ENCODE measurements at regions not wholly inside any gene's neighbourhood (a gene's known extent, or its start where the extent isn't known, plus 50 kb on each side); places are given as distances from the start of the nearest gene placed in this dataset.

DNA sequence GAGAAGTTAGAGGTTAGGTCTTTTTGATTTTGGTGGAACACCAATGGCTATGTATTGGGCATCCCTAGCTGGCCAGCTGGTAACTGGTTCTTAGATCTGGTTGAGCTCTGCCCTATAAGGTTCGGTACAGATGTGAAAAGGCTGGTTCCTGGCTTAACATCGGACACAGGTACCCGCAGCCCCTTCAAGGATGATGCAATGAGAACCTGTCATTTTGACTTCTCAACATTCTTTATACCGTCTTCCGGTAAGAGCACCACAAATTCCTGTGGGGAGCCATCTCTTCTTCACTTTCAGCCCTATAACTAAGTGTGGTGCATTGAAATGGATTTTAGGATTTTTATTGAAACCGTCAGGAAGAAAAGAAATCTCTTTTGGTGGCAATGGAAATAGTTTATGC is 222.8 kb downstream of the ADAMTS9 start:
- no peak for DNase-seq
- Histone ChIP-seq H3K4me1 (no peaks in the 10 kb centered on the region), H3K36me3 (no peaks in the 10 kb centered on the region), H3K27ac (no peak overlapping the region), H3K27me3 (no peaks in the 10 kb centered on the region), H3K4me3 (no peak overlapping the region), H3K9me3 (no peaks in the 10 kb centered on the region)
- ATAC-seq: no peak
- intact Hi-C loops (cut with DNase I): no loop called here
- TF ChIP-seq, protein P1, sequence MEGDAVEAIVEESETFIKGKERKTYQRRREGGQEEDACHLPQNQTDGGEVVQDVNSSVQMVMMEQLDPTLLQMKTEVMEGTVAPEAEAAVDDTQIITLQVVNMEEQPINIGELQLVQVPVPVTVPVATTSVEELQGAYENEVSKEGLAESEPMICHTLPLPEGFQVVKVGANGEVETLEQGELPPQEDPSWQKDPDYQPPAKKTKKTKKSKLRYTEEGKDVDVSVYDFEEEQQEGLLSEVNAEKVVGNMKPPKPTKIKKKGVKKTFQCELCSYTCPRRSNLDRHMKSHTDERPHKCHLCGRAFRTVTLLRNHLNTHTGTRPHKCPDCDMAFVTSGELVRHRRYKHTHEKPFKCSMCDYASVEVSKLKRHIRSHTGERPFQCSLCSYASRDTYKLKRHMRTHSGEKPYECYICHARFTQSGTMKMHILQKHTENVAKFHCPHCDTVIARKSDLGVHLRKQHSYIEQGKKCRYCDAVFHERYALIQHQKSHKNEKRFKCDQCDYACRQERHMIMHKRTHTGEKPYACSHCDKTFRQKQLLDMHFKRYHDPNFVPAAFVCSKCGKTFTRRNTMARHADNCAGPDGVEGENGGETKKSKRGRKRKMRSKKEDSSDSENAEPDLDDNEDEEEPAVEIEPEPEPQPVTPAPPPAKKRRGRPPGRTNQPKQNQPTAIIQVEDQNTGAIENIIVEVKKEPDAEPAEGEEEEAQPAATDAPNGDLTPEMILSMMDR (IDR thresholded peaks at IDR 0.05): no peak

DNA sequence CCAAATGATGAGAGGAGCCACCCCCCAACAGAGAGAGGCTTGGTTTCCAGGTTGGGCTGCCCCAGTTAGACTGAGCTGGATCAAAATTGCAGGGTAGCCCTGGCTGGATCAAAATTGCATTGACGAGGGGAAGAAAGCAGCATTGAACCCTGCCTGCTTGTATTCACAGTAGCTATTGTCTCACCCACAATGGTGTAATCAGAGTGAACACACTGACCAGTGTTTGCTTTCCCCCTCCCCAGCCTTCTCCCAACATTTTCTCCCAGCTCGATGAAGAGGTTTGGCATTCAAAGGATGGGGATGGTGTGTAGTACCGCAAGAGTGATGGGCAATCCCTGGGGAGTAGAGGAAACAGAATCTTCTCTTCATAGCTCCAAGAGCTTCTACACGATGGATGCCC is 223.8 kb downstream of the ADAMTS9 start:
- H3K27me3 ChIP-seq: no peaks in the 10 kb centered on the region

GRCh38 chr3:64462203-64462602 is 225.6 kb downstream of the ADAMTS9 start:
- H3K36me3 ChIP-seq: no peaks in the 10 kb centered on the region
- TF ChIP-seq, protein P1 (IDR thresholded peaks at IDR 0.05): no peak
- no peaks in the 10 kb centered on the region for H3K27me3 ChIP-seq
- intact Hi-C loops (cut with DNase I): no loop called here
- no peaks in the 10 kb centered on the region for H3K9me3 ChIP-seq
- ATAC-seq: no peak
- DNase-seq: no peak
- no peak overlapping the region for H3K27ac ChIP-seq
- H3K4me1 ChIP-seq: no peaks in the 10 kb centered on the region
- H3K4me3 ChIP-seq: no peak overlapping the region

More for the DNA sequence above, 223.8 kb downstream of the ADAMTS9 start:
- ATAC-seq (no peak), DNase-seq (no peak)
- intact Hi-C loops (cut with DNase I): no loop called here
- no peak overlapping the region for H3K27ac ChIP-seq
- H3K4me3 ChIP-seq: no peak overlapping the region
- no peaks in the 10 kb centered on the region for H3K9me3 ChIP-seq
- TF ChIP-seq, protein P1 (IDR thresholded peaks at IDR 0.05): no peak
- no peaks in the 10 kb centered on the region for H3K36me3 ChIP-seq
- no peaks in the 10 kb centered on the region for H3K4me1 ChIP-seq

DNA sequence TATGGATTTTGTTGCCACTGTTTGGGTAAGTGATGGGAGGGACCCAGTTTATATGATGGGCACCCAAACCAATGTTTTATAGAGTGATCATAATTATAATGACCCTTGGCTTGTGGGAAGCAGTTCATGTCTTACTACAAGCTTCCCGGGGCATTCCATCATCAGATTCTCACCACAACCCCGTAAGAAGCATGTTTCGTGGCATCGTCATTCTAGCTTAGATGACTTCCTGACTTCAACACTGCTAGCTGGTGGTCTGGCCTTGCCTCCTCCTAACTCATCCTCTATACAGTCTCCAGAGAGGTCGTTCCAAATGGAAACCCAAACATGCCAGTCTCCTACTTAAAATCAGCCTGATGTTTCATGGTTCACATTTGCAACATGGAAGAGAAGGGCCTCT is 226.9 kb downstream of the ADAMTS9 start:
- TF ChIP-seq, protein P1 (IDR thresholded peaks at IDR 0.05): no peak
- H3K27ac ChIP-seq: no peak overlapping the region

DNA sequence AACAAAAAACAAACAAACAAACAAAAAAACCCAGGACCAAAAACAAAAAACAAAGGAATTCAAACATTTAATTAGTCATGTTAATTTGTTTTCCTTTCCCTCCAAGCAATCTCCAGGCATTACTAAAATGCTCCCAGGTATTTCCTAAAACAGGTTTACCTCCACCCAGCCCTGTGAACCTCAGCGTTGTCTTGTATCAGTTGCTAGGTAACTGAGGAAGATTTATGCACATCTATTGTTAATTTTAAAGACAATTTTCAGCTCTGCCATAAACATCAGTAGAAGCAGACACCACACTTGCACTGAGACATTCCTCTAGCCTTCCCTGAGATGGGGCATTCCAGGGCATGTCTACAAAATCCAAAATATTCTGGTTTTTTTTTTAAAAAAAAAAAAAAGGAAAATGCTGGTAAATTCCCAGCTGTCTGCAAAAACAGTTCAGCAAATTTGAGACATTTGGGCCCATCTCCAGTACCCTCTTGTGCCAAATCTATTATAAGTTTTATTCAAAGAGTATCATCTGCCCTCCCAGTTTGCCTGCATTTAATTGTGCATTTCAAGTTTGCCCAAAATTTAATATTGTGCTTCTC is 227.6 kb downstream of the ADAMTS9 start:
- ATAC-seq (no peak), DNase-seq (no peak)
- Histone ChIP-seq H3K27ac (no peak overlapping the region), H3K4me3 (no peak overlapping the region), H3K27me3 (no peaks in the 10 kb centered on the region), H3K4me1 (no peaks in the 10 kb centered on the region), H3K9me3 (no peaks in the 10 kb centered on the region), H3K36me3 (no peaks in the 10 kb centered on the region)
- TF ChIP-seq, protein P1 (IDR thresholded peaks at IDR 0.05): no peak
- intact Hi-C loops (cut with DNase I): no loop called here

More for the DNA sequence above, 226.9 kb downstream of the ADAMTS9 start:
- Histone ChIP-seq H3K36me3 (no peaks in the 10 kb centered on the region), H3K27me3 (no peaks in the 10 kb centered on the region), H3K4me1 (no peaks in the 10 kb centered on the region), H3K4me3 (no peak overlapping the region), H3K9me3 (no peaks in the 10 kb centered on the region)
- intact Hi-C loops (cut with DNase I): no loop called here
- DNase-seq (no peak), ATAC-seq (no peak)

DNA sequence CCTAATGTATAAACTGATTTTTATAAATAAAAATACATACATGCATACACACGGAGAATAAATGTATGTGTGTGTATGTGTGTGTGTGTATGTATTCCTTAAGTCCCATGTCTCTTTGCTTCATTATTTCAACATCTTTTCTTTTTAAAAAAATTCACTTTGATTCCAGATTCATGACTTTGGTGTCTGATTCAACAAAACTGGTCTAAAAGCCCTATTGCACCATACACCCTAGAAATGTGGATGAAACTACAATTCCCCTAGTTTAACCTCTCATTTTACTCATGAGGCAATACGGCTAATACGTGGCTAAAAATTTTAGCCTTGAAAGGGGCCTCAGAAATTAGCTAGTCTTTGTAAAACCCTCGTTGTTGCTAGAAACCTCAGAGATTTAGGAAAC is 228.1 kb downstream of the ADAMTS9 start:
- ATAC-seq: no peak
- no peak overlapping the region for H3K4me3 ChIP-seq
- no peaks in the 10 kb centered on the region for H3K36me3 ChIP-seq
- H3K9me3 ChIP-seq: no peaks in the 10 kb centered on the region
- no peaks in the 10 kb centered on the region for H3K4me1 ChIP-seq
- intact Hi-C loops (cut with DNase I): no loop called here
- no peaks in the 10 kb centered on the region for H3K27me3 ChIP-seq
- H3K27ac ChIP-seq: no peak overlapping the region
- no peak for DNase-seq
- TF ChIP-seq, protein P1 (IDR thresholded peaks at IDR 0.05): no peak
